GM18517 (cell line): ENCODE measurements at regions not wholly inside any gene's neighbourhood (a gene's known extent, or its start where the extent isn't known, plus 50 kb on each side); places are given as distances from the start of the nearest gene placed in this dataset.
A peak's percentile ranks its signal among the peaks of the same experiment; 100 is the strongest.

Experiments
- ATAC-seq: cut with Tn5 transposase; IDR thresholded peaks from one replicate; pipeline ENCODE4 v1.9.1; 2021; ENCODE audit warnings: mild to moderate bottlenecking, moderate library complexity; ENCODE audit not compliant: unreplicated experiment

- no peak for ATAC-seq
Observed at GRCh38 chr3:124174476-124174875, 182.6 kb upstream of the ROPN1 start.

GRCh38 chr3:124174910-124175874, 183.3 kb upstream of the ROPN1 start:
- ATAC-seq: no peak

GRCh38 chr3:124177071-124177470, 185.1 kb upstream of the ROPN1 start:
- ATAC-seq: no peak

DNA sequence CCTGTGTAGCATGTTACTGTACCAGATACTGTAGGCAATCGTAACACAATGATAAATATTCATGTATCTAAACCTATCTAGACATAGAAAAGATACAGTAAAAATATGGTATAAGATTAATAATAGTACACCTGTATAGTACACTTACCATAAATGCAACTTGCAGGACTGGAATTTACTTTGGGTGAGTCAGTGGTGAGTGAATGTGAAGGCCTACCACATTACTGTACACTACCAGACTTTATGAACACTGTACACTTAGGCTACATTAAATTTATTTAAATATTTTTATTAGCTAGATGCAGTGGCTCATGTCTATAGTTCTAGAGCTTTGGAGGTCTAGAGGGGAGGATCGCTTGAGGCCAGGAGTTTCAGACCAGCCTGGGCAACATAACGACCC, 186.6 kb upstream of the ROPN1 start:
- no peak for ATAC-seq

DNA sequence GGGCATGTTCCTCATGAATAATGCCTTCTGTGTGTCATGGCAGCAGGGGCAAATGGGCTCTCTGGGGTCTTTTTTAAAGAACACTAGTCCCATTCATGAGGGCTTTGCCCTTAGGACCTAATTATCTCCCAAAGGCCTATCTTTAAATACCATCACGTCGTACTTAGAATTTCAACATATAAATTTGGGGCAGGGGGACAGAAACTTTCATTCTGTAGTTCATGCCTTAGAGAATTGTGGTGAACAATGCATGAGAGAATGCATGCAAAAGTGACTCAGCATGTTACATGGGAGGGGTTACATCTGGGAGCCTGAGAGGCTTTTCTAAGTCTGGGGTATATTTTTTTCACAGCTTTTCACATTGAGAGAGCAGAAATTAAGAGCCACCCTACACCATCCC, 208.5 kb upstream of the ROPN1 start:
- ATAC-seq: no peak

DNA sequence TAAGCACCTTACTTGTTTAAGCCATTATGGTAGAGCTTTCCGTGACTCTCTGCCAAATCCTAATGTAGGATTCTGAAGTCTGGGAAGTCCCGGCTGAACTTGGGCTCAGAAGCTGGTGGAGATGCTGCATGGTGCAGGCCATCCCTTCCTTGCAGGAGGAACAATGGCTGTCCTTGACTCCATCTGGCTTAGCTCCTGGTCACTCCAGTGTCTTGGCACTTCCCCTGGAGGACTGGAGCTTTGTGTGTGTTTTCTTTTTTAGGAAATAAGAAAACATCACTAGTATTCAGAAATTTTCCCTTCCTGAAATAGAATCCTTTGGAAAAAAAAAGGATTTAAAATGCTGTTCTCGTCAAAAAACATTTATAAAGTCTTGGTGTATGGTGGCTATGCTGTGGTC, 209.3 kb upstream of the ROPN1 start:
- ATAC-seq: no peak

DNA sequence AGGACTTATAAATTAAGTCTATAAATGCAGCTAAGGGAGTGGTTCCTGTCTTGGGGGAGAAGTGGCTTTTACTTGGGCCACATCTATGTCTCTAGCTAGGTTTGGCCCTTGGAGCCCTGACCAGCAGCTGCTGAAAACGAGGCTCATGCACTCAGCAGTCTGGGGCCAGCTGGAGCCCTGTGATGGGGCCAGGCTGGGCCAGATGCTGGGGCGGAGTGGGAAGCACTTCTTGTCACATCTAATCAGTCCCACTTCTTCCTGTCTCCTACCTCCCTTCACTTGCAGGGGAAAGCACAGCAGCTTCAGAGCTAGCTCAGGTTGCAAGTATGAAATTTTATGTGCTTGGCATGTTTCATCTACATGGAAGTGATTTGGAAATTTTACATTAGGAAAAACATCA, 209.9 kb upstream of the ROPN1 start:
- ATAC-seq: no peak

GRCh38 chr3:124202754-124203153, 210.8 kb upstream of the ROPN1 start:
- no peak for ATAC-seq

DNA sequence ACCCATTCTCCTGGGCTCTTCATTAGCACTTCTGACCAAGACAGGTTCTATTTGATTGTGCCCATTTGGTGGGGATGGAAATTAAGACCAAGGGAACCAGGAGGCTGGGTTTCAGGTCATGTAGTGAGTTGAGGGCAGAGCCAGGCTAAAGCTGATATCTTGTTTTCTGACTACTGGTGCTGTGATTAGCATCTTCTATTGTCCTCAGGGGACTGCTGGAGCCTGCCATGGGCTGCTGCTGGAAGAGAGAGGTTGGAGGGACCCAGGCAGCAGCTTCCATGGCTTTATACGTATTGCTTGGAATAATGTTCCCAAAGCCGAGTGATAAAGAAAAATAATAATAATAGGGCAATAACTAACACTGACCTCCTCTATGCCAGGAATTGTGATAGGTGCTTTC, 211.4 kb upstream of the ROPN1 start:
- no peak for ATAC-seq

DNA sequence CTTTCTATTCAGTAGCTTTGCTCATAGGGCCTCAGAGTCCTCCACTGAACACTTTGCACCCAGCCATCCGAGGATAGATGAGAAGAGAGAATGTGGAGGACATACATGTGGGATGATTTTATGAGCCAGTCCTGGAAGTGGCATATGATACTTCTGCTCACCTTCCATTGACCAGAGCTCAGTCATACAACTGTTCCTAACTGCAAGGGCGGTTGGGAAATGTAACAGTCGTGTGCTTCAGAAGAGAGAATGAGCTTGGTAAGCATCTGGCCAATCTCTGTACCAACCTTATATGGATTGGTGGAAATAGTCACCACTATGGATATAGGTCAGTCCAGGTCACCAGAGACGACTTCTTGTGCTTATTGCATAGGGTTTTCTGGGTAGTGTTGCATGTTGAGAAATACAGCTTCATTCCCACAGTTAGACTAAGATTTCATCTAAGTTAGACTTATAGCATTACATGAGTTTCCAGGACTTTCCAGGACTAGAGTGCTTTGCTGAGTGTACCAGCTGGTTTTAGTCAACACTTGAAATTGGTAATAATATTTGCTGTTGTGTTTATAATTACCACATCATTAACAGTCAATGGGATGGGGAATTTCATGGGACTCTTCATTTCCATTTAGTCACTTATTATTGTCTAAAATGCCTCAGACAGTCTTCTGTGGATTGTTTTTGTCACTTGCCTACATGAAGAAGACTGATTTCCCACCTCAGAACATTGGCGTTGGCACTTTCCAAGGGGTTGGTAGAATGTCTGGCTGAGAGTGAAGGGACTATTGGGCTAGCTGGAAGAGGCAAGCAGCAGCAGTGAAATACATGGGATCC, 214.5 kb upstream of the ROPN1 start:
- no peak for ATAC-seq

DNA sequence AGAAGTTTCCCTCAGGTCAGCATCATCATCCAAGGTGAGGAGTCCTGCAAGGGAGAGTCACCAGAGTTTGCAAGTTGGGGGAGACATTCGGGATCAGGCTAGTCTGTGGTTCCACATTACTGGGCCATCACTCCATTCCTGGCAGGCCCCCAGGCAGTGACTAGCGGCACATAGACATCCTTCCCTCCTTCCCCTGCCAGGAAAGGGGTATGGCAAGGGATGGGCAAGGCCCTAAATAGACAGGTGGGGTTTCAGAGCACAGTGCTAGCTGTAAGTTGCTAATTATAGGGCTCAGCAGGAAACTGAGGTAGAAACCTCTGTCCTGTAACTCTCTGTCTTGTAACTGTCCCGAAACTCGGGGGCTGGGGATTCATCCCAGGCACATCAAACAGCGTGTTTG, 215.2 kb upstream of the ROPN1 start:
- ATAC-seq: no peak

GRCh38 chr3:124207873-124208485, 216.1 kb upstream of the ROPN1 start:
- peak; percentile 79 for ATAC-seq

GRCh38 chr3:124209426-124209825, 217.5 kb upstream of the ROPN1 start:
- no peak for ATAC-seq

DNA sequence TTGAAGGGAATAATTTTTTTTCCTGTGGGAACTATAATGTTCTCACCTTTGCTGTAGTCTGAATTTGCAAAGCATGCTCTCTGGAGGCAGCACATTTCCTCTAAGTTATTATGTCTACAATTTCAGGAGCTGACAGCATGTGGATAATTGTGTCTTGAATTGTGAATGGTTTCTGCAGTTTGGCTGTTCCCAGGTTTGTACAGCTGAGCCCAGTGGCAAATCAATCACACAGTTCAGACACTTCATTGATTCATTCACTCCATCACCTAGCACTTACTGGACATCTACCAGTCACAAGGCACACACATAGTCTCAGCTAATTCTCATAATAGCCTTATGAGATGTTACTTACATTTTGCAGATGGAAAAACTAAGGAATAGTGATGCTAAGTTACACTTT, 219.0 kb upstream of the ROPN1 start:
- ATAC-seq: no peak

- no peak for ATAC-seq
Observed at GRCh38 chr3:124213641-124214040, 221.7 kb upstream of the ROPN1 start.

DNA sequence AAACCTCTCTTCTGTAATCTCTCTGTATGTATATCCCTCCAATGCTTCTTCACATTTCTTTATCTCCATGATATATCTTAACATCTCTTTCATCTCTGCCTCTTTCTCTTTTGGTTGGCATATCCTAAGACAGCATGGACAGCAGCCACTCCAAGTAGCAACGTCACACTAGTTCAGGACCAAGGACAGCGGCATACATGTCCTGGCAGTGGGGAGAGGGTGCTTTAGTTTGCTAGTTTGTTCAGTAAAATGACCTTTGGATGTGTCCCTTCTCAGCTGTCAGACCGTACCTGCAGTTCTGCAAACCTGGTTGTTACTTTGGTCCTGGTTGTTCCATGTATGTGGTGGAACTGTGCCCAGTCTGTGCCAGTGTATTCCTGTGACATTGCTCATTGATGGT, 225.6 kb upstream of the ROPN1 start:
- ATAC-seq: no peak

DNA sequence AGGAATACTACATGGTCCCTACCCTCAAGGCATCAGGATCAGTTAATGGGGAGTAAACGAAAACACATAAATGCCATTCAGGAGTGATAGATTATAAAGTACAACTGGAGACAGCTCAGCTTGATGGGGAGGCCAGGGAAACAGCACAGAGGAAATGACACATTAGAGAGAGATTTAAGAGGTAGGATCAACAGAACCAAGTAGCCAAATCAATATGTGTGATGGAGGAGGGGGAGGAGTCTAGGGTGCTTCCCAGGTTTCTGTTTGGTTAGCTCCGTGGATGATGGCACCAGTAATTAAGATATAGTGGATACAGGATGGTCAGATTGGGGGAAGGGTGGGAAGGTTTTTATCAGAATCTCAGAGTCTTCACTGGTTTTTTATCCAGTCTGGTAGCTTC, 229.5 kb upstream of the ROPN1 start:
- ATAC-seq: no peak

- no peak for ATAC-seq
Observed at GRCh38 chr3:124223853-124224252, 231.9 kb upstream of the ROPN1 start.

- ATAC-seq: no peak
Observed at GRCh38 chr3:124227150-124227630, 235.3 kb upstream of the ROPN1 start.

DNA sequence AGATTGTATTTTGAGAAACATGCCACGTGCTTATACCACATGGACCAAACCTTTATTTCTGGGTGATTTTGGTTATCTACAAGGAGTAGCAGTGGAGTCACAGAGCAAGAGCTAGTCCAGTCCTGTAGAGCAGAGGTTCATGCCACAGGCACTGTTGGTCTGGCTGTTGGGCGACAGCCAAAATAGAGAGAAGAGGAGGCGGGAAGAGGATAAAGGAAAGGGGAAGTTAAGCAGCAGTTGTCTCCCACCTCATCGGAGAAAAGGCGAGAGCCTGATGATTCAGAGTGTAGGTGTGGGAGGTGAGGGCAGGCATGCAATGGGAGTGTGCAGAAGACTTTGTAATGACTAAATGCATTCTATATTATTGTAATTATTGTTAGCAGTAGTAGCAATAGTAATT, 237.5 kb upstream of the ROPN1 start:
- ATAC-seq: no peak

DNA sequence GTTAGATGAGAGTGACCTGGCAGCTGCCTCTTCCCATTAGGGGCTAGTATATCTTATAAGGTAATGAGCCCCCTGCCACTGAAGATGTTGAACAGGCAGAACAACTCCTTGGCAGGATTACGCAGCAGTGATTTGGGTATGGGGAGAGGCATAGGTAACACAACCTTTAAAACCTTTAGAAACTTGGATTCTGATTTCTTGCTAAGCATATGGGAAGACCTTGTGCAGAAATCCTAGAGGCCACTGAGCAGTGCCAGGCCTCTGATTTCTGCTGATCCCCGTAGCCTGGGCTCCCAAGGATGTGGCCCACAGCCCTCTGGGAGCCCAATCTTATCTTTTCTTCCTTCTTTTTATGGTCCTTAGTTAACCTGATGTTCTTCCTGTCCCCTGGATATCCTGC, 237.9 kb upstream of the ROPN1 start:
- ATAC-seq: no peak
